GM21515 (cell line): ENCODE measurements at regions not wholly inside any gene's neighbourhood (a gene's known extent, or its start where the extent isn't known, plus 50 kb on each side); places are given as distances from the start of the nearest gene placed in this dataset.
"Not testable (repeated sequence)": the region's sequence is repeated elsewhere in the genome, so short reads cannot be mapped to it uniquely, and the experiment has no call there.

ENCODE experiments used
- ATAC-seq: cut with Tn5 transposase; IDR thresholded peaks from one replicate; pipeline ENCODE4 v1.9.1; 2021; ENCODE audit not compliant: unreplicated experiment

DNA sequence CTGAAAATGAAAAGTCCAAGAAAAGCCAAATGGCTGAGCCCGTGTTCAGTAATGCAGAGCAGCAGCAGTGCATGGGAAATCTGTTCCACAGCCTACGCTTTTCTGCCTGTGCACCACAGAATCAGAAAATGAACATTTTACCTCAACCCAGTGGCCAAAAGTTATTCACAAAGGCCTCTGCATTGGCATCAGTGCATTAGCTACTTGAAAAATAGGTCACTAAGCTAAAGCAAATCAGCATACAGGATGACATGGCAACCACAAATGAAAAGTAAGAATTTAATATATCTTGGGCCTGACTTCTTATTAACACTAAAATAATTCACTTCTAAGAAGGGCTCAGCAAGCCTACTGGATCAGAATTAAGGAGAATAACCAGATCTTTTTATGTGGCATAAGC is 1145.3 kb upstream of the CHAC2 start:
- no peak for ATAC-seq

DNA sequence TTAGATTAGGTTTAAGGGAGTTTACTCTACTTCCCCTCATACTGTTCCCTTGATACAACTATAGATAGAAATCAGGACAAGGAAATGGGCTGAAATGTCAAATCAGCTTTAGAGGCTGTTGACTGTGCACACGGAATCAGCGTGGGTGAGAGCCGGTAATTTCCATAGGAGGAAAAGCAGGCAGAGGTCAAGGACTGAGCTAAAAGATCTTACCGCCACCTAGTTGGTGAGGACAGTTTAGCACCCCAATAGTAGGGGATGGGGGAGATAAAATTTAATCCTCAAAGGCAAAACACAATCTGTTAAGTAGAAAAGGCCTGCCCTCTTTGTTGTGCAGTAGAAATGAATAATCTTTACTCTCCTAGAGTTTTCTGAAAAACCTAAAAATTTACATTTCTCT is 1154.5 kb upstream of the CHAC2 start:
- no peak for ATAC-seq

DNA sequence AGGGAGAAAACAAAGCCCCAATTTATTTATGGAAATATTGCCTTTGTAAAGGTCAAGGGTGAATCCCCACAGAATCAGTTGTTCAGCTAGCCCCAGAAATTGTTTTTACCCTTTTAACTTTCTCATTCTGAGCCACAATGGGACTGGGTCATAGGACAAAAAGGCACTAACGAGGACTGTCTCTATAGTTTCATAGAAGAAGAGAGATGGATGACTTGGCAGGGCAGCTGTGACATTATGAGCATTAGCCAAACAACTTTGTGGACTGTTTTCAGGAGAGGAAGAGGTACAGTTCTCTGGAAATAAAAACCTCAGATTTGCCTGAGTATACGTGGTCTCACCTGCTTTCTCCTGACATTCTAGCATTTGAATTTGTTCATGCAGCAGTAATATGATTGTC is 1155.8 kb upstream of the CHAC2 start:
- ATAC-seq, result no peak

DNA sequence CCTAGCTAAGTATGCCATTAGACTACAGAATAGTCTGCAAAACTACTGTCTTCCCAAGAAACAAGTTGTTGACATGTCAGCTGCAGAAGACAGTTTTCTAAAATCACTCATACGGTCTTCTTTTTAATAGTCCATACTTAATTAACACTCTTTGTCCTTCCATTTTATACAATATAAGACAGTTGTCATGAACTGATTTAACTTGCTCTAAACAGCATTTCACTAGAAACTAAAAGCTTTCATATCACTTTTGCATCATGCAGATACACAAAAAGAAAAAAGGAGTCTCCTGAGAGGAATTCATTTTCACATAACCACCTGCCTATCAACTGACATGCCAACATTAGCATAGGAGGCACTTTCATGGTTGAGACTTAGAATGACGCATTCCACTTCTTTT is 1159.6 kb upstream of the CHAC2 start:
- no peak for ATAC-seq

DNA sequence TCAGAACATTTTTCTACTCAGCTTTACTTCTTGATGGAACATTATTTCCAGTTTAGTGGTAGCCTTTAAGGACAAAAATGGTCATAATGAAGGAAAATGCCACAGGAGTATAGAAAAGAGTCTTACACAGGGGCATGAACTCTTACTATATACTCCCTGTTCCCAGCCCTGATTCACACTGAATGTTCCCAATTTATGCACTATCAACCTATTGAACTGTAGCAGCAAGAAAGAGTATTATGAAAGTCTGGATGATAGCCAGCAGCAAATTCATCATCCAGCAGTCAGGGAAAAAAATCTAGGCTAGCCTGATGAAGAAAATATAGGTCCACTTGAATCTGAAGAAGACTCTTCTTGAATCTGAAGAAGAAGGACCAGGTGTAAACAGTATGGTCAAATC is 1170.3 kb upstream of the CHAC2 start:
- no peak for ATAC-seq

DNA sequence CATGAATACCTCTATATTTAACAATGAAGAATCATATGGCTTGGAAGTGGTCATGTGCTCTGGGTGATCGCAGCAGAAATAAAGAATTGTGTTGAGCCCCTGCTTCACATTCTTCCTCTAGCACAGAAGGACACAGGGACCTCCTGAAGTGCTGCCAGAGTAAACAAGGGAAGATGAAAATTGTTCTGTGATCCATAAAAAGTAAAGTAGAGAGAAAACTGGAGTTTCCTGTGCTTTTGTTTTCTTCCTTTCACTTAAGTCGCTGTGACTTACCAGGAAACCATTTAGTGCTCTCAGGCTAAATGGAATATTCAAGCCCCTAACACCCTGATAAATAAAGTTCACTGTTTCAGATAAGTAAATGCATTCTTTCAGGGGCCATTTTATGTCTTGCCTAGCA is 1173.6 kb upstream of the CHAC2 start:
- ATAC-seq, result no peak

DNA sequence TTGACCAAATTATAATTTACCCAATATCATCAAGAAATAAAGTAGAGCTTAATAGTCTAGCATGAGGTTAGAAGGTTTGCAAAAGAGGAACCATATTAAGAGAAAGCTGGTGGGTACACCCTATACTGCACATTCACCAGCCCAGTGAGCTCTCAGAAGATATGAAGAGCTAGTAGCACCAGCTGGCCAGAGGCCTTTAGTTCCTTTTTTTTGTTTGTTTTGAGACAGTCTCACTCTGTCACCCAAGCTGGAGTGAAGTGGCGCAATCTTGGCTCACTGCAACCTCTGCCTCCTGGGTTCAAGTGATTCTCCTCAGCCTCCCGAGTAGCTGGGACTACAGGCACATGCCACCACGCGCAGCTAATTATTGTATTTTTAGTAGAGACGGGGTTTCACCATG is 1183.5 kb upstream of the CHAC2 start:
- ATAC-seq, result not testable (repeated sequence)

DNA sequence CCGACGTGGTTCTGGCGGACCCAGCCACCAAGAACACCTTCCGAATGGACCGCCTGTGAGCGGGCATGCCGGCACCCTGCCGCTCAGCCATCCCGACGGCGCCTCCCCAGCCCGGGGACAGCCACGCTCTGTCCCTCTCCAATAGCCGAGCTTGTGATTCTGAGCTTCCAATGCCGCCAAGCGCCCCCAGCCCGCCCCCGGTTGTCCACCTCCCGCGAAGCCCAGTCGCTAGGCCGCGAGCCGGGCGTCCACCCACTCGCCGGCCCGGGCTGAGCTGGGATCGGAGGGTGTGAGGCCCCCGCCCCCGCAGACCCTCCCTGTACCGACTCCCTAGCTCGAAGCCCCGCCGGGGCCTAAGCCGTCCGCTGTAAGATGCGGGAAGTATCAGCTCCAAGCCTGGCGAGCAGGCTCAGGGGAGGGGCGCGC is 1195.1 kb upstream of the CHAC2 start:
- no peak for ATAC-seq

DNA sequence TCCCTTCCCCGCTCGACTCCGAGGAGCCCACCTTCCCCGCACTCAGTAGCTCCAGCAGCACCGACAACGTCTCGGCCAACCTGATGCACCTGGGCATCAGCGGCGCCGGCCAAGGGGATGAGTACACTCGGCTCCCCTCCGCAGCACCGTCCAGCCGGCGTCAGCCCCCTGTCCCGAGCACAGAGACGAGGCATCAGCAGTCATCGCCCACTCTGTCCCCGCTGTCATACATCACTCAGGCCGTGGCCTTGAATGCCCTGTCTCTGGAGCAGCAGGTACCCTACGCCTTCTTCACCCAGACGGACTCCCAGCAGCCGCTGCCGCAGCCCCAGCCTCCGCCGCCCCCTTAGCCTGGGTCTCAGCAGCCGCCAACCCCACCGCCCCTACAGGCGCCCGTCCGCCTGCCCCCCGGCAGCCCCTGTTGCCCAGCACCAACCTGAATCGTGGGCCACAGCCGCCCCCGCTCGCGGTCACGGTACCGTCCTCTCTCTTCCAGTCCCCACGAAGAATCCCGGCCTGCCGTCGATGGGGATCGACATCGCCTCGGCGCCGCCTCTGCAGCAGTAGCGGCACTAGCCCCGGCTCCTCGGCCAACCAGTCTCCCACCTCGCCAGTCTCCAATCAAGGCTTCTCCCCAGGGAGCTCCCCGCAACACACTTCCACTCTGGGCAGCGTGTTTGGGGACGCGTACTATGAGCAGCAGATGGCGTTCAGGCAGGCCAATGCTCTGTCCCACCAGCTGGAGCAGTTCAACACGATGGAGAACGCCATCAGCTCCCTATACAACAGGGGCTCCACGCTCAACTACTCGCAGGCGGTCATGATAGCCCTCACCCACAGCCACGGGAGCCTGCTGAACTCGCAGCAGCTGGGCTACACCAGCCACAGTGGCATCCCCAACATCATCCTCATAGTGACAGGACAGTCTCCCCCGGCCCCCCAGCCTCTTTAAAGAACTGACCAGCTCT is 1195.9 kb upstream of the CHAC2 start:
- ATAC-seq, result no peak

DNA sequence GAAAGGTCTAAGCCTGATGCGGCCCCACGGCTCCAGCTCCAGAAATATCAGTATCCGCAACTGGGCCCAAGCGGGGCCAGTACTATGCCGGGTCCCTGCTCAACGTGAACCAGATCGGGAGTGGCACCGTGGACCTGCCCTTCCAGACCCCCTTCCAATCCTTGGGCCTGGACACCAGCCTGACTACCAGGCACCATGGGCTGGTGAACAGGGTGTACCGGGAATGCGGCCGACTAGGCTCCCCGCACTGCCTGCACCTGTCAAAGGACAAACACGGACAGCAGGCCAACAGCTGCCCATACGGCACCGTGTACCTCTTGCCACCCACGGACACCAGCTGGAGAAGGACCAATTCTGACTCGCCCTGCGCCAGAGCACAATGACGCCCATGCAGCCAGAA is 1196.9 kb upstream of the CHAC2 start:
- ATAC-seq, result no peak

DNA sequence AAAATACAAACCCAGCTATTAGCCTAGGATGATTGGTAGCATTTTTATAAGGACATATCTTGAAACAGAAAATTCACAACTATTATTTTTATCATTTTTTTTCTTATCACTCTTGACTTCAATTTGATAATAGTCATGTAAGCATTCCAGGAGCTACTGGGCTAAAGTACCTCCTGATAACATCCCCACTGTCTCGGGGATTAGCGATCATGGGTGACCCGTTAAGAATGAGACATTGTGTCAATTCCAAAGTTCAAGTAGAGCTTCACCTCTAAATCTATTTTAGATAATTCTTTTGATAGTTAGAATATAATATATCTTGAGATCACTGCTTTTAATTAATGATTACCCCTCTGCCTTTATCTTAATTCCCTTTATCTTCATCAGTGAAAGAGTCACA is 1204.5 kb upstream of the CHAC2 start:
- ATAC-seq, result no peak

DNA sequence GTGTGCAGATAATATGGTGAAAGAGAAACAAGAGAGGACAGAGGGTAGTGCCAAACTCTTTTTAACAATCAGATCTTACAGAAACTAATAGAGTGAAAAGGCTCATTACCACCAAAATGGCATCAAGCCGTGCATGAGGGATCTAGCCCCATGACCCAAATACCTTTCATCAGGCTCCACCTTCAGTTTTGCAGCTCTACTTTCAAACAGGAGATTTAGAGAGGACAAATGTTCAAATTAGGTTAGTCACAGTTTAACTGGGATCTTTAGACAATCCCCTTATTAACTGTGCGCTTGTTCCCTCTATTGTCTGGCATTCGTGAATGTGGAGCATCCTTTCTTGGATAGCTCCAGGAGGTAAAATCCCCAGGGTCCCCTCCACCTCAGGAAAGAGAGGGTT is 1209.3 kb upstream of the CHAC2 start:
- ATAC-seq, result no peak

DNA sequence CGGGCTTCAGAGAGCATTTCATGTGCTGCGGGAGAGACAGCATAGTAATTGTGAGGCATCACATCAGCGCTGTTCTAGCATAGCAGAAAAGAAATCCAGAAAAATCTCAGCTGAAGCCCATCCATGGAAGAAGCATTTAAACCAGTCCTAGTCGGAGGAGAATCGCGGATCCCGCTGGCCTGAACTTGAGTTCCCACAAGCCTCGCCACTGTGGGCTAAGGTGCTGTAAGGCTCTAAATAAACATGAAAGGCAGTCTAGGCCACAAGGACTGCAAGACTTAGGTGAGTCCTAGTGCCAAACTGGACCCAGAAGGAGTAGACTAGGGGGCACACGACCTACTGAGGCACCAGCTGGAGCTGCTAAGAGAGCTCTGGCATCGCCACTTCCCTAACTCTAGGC is 1225.3 kb upstream of the CHAC2 start:
- ATAC-seq, result no peak

DNA sequence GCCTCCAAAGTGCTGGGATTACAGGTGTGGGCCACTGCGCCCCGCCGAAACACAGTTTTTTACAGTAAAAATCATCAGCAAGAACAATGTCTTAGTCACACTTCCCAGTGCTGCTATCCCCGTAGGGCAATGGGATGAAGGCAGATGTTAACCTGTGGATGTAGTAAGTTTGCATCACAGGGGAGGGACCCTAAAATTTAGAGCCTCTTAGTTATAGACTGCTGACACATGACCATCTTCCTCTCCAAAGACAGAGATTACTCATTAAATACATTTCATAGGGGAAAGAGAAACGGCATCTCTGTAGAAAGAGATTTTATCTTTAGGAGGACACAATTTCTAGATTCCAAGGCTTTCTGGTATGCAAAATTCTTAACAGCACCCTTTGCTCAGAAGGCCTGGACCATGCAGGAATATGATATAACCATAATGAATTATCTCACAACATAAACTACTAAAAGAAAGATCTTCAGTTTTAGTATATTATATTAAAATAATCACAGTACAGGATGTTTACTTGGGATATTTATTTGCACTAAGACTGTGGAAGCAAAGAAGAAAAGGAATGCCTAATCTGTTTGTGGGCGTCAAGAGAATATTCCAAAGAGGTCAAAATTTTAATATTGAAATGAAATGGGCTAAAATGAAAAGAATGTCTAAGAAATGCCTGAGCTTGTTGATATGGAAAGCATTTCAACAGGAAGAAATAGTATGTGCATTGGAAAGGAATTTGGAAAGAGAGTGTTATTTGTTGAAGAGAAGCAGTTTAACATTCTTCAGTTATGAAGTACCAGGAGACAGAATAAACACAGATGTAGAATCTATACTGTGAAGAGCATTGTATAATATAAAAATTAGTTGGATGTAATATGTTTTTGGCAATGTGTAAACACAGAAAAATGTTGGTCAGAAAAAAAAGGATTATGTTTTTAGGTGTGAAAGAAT is 1228.3 kb upstream of the CHAC2 start:
- ATAC-seq, result no peak

DNA sequence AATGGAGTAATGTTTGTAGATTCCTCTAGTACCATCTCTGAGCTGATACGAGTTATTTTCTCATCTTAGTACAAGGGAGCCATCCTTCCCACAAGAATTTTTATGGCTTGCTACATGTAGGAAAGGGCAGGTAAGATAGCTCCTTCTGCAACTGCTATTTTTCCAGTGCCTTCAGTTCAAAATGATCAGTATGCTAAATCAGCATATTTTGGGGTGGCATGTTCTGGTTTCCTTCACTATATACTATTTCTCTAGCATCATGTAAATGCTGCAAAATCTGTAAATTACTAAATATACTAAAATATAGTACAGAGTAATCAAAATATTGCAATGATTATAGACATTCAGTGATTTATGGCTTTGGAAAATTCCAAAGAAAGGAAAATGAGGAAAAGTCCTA is 1230.0 kb upstream of the CHAC2 start:
- no peak for ATAC-seq

DNA sequence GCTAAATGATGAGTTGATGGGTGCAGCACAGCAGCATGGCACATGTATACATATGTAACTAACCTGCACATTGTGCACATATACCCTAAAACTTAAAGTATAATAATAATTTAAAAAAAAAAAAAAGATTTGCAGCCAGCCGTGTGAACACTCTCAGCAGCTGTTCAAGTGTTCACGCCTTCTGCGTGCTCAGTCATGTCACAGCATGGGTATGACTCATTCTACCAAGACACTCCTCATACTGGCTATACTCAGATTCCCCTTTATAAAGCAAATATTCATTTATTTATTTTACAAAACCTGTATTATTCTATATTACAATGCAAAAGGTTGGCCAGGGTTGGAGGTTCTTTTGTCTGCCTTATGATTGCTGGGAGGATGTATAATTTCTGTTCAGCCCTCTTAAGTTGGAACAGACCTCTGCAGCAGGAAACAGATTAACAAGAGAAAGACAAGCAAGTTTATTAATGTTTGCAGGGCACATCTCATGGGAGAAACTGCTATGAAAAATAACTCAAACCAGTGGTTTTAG is 1230.6 kb upstream of the CHAC2 start:
- no peak for ATAC-seq

DNA sequence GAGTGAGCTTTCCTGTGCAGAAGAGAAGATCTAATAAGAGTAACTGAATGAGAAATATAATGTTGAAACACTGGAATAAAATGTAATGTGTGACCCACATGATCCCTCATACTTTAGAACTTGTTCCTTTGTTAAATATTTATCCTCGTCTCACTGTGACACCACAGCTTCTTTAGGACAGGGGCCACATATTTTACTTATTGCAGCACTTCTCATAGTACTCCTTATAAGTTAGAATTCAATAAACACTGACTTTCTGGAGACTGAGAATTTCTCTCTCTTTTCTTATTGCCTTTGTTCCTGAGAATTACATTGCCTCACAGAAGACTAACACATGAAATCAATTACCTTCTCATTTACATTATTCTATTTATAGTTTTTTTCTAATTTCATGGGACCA is 1234.6 kb upstream of the CHAC2 start:
- ATAC-seq, result no peak

DNA sequence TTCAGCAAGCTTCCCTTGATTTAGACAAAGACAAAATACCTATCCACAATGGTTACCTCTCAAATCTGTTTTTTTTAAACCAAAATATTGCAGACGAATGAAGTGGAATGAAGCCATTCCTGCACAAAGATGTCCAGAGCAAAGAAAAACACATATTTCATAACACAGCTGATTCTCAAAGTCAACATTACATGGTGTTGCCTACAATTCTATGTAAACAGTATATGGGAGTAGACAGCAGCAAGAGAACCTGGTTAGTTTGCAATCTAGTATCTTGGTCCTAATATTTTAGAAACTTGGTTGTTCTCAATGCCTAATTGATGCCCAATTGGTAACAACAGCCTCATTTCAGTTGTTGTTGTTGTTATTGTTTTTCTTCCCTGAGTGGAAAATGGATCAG is 1240.9 kb upstream of the CHAC2 start:
- no peak for ATAC-seq

DNA sequence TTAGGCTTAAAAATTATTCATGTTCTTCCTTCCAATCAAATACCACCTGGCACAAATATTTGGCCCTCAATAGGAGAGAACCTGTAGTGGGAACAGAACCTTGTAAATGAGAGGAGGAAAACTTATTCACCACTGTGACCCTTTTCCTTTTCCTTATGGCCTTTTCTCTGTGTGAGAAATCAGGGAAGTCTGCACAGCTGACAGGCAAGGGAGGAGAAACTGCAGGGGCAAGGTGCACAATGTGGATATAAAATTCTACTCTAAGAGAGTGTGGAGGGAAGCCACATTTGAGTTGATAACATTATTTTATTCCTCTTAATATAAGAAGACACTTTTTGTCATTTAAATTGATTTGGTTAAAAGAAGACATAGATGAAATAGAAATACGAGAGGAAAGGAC is 1247.0 kb upstream of the CHAC2 start:
- no peak for ATAC-seq

DNA sequence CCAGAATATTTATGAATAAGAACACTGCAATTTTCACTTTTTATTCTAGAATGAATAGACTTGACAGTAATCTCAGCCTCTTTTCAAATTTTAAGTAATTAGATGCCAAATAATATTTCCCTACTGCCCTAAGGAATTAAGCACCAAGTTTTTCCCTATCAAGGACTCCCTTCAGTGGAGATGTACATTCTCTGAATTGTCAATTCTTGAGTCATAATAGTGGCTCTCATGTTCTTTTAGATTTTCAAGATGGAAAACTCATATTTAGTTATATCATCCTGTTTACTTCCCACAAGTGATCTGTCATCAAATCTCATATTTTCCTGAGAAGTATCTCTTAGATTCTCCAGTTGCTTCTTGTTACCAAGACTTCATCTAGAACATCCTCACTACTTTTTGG is 1248.9 kb upstream of the CHAC2 start:
- ATAC-seq, result no peak

DNA sequence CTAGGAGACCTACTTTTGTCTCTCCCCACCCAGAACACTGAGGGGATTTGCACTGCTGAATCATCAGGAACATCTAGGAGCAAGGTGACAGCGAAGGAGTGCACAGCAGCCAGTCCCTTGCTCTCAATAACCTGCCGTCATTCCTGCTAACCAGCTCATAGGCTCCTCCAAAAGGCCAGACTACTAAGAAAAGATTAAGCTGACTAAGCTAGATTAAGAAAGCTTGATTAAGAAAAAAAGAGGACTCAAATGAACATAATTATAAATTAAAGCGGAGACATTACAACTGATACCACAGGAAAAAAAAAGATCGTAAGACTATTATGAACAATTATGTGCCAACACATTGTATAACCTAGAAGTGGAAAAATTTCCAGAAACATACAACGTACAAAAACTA is 1254.8 kb upstream of the CHAC2 start:
- ATAC-seq, result no peak

DNA sequence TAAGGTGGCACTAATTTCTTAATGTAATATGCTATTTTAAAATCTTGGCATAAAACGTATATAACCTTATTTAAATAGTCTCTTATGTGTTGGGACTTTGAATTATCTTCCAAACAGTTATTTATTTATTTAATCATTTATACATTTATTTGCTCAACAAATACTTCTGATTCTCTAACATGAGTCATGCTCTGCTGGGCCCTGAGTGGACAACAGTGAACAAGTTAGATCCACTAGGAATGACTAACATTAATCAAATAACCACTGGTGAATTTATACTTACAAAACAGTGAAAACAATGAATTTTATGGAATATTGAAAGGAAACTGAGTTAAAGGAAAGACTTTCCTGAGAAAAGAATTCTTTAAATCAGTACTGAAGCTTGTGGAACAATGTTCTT is 1257.2 kb upstream of the CHAC2 start:
- no peak for ATAC-seq
